H9 (cell line): ENCODE measurements at regions not wholly inside any gene's neighbourhood (a gene's known extent, or its start where the extent isn't known, plus 50 kb on each side); places are given as distances from the start of the nearest gene placed in this dataset.

ENCODE experiments used
- DNase-seq: peaks from one replicate; pipeline ENCODE4 v3.0.0-alpha.2; 2017
- H2AFZ ChIP-seq: one replicate; pipeline ENCODE4 v1.6.1; 2013; ENCODE audit warnings: mild to moderate bottlenecking, low read length, control low read depth, moderate library complexity
- H2AK5ac ChIP-seq: 2 replicates; pipeline ENCODE4 v1.6.1; 2013; ENCODE audit warnings: low read length, control low read depth, mixed read lengths; ENCODE audit not compliant: insufficient read length
- H2BK120ac ChIP-seq: one replicate; pipeline ENCODE4 v1.6.1; 2013; ENCODE audit warnings: low read depth, mild to moderate bottlenecking, low read length, control low read depth, inconsistent platforms; ENCODE audit not compliant: poor library complexity, severe bottlenecking
- H2BK12ac ChIP-seq: 2 replicates; pipeline ENCODE4 v1.6.1; 2013; ENCODE audit warnings: low read length, control low read depth, mixed read lengths, low read depth; ENCODE audit not compliant: insufficient read length
- H2BK15ac ChIP-seq: 2 replicates; pipeline ENCODE4 v1.6.1; 2013; ENCODE audit warnings: low read depth, low read length, control low read depth
- H2BK20ac ChIP-seq: one replicate; pipeline ENCODE4 v1.6.1; 2013; ENCODE audit warnings: low read depth, mild to moderate bottlenecking, low read length, control low read depth, inconsistent platforms; ENCODE audit not compliant: poor library complexity, severe bottlenecking
- H2BK5ac ChIP-seq: 2 replicates; pipeline ENCODE4 v1.6.1; 2013; ENCODE audit warnings: low read length, control low read depth, mixed read lengths; ENCODE audit not compliant: insufficient read length
- H3K14ac ChIP-seq: 2 replicates; pipeline ENCODE4 v1.6.1; 2013; ENCODE audit warnings: low read length, control low read depth; ENCODE audit not compliant: insufficient read depth
- H3K18ac ChIP-seq: 2 replicates; pipeline ENCODE4 v1.6.1; 2013; ENCODE audit warnings: low read depth, mild to moderate bottlenecking, mixed read lengths, low read length, control low read depth; ENCODE audit not compliant: insufficient read length
- H3K23ac ChIP-seq: 2 replicates; pipeline ENCODE4 v1.6.1; 2013; ENCODE audit warnings: low read length, control low read depth, mixed read lengths, low read depth; ENCODE audit not compliant: insufficient read length
- H3K23me2 ChIP-seq: 2 replicates; pipeline ENCODE4 v1.6.1; 2013; ENCODE audit warnings: low read depth, mild to moderate bottlenecking, mixed read lengths, low read length, control low read depth; ENCODE audit not compliant: insufficient read length, poor library complexity, severe bottlenecking
- H3K27ac ChIP-seq: 2 replicates; pipeline ENCODE4 v1.5.1; 2013; ENCODE audit warnings: low read length, control low read depth, mixed read lengths, low read depth; ENCODE audit not compliant: insufficient read length
- H3K27me3 ChIP-seq: 2 replicates; pipeline ENCODE4 v1.6.1; 2013; ENCODE audit warnings: low read length, control low read depth, inconsistent platforms; ENCODE audit not compliant: insufficient read depth
- H3K4ac ChIP-seq: 2 replicates; pipeline ENCODE4 v1.6.1; 2013; ENCODE audit warnings: low read depth, mild to moderate bottlenecking, control low read depth, inconsistent platforms, low read length, moderate library complexity
- H3K4me1 ChIP-seq: 2 replicates; pipeline ENCODE4 v1.6.1; 2013; ENCODE audit warnings: low read length, control low read depth, inconsistent platforms; ENCODE audit not compliant: insufficient read depth
- H3K4me2 ChIP-seq: 2 replicates; pipeline ENCODE4 v1.6.1; 2013; ENCODE audit warnings: low read length, control low read depth, mixed read lengths; ENCODE audit not compliant: insufficient read length, insufficient read depth
- H3K56ac ChIP-seq: 2 replicates; pipeline ENCODE4 v1.6.1; 2013; ENCODE audit warnings: low read depth, mild to moderate bottlenecking, mixed read lengths, low read length, control low read depth; ENCODE audit not compliant: insufficient read length
- H3K79me1 ChIP-seq: 2 replicates; pipeline ENCODE4 v1.6.1; 2013; ENCODE audit warnings: low read depth, mild to moderate bottlenecking, moderate library complexity, low read length, control low read depth, inconsistent platforms; ENCODE audit not compliant: insufficient read depth, poor library complexity, severe bottlenecking
- H3K79me2 ChIP-seq: 2 replicates; pipeline ENCODE4 v1.6.1; 2013; ENCODE audit warnings: low read length, control low read depth, inconsistent platforms; ENCODE audit not compliant: insufficient read depth
- H3K9ac ChIP-seq: 2 replicates; pipeline ENCODE4 v1.6.1; 2013; ENCODE audit warnings: low read length, control low read depth, mixed read lengths; ENCODE audit not compliant: insufficient read length; ENCODE audit errors: extremely low read depth
- H3K9me3 ChIP-seq: one replicate; pipeline ENCODE4 v1.6.1; 2013; ENCODE audit warnings: low read depth, low read length, inconsistent platforms; ENCODE audit not compliant: control insufficient read depth
- H3T11ph ChIP-seq: one replicate; pipeline ENCODE4 v1.6.1; 2013; ENCODE audit warnings: mild to moderate bottlenecking, low read length, control low read depth, inconsistent platforms
- H4K20me1 ChIP-seq: one replicate; pipeline ENCODE4 v1.6.1; 2013; ENCODE audit not compliant: control insufficient read depth, insufficient read length, insufficient read depth
- H4K5ac ChIP-seq: 2 replicates; pipeline ENCODE4 v1.6.1; 2013; ENCODE audit warnings: low read depth, mild to moderate bottlenecking, mixed read lengths, low read length, control low read depth; ENCODE audit not compliant: insufficient read length
- H4K8ac ChIP-seq: replicated peaks from 2 replicates; pipeline ENCODE4 v1.6.1; 2013; ENCODE audit warnings: low read length, control low read depth, mixed read lengths, low read depth; ENCODE audit not compliant: insufficient read length
- H4K91ac ChIP-seq: 2 replicates; pipeline ENCODE4 v1.6.1; 2013; ENCODE audit warnings: low read depth, mild to moderate bottlenecking, moderate library complexity, mixed read lengths, low read length, control low read depth; ENCODE audit not compliant: insufficient read length
- H3K27ac Mint-ChIP-seq, 3 experiments: 2 replicates in 2 of 3; 3 replicates in 1 of 3; pipeline ENCODE4 v1.8.0; 2020 to 2021; ENCODE audit warnings: mixed read lengths in 3 of 3, mild to moderate bottlenecking in 1 of 3, moderate library complexity in 1 of 3
- H3K27me3 Mint-ChIP-seq: 2 replicates; pipeline ENCODE4 v1.8.0; 2021; ENCODE audit warnings: low read depth, mild to moderate bottlenecking, moderate library complexity, mixed read lengths
- H3K36me3 Mint-ChIP-seq, 3 experiments: 2 replicates in 2 of 3; 3 replicates in 1 of 3; pipeline ENCODE4 v1.8.0; 2020 to 2021; ENCODE audit warnings: low read depth in 3 of 3, mixed read lengths in 3 of 3; ENCODE audit not compliant: insufficient read depth in 1 of 3
- H3K4me1 Mint-ChIP-seq, 2 experiments: 2 replicates each; pipeline ENCODE4 v1.8.0; 2020; ENCODE audit warnings: mixed read lengths in 2 of 2
- H3K4me3 Mint-ChIP-seq, 2 experiments: 2 replicates in 1 of 2; 3 replicates in 1 of 2; pipeline ENCODE4 v1.8.0; 2020 to 2021; ENCODE audit warnings: mild to moderate bottlenecking in 2 of 2, mixed read lengths in 2 of 2, moderate library complexity in 1 of 2
- H3K9me3 Mint-ChIP-seq, 2 experiments: 2 replicates in 1 of 2; 3 replicates in 1 of 2; pipeline ENCODE4 v1.8.0; 2020; ENCODE audit warnings: mild to moderate bottlenecking in 2 of 2, mixed read lengths in 2 of 2, moderate library complexity in 1 of 2
- WGBS: extraction: QIAGEN DNeasy Blood & Tissue Kit; methylation state at CpG from one replicate; pipeline ENCODE4 v1.1.7; 2013; ENCODE audit warnings: missing lambda C conversion rate, low lambda C conversion rate, mixed read lengths; ENCODE audit not compliant: insufficient read length; ENCODE audit errors: extremely low coverage; 5-methylcytosine and 5-hydroxymethylcytosine counted together
- TF ChIP-seq, protein P1 (sequence below): fragments of 200-600 bp; sonication (generic); conservative IDR thresholded peaks from 3 replicates; pipeline ENCODE4 v1.8.0; 2021; ENCODE audit warnings: antibody characterized with exemption, mild to moderate bottlenecking

DNA sequence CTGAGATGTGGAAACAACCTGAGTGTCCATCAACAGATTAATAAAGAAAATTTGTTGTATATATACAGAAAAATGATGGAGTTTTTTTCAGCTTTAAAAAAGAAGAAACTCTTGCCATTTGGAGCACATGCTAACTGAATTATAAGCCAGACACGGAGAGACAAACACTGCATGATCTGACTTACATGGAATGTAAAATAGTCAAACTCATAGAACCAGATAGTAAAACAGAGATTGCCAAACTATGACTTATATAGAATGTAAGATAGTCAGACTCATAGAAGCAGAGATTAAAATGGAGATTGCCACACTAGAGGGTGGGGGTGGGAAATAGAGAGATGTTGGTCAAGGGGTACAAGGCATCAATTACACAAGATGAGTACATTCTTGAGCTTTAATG, 1786.6 kb downstream of the PLA2G4A start:
- no peak overlapping the region for H3K4me3 Mint-ChIP-seq
- Histone ChIP-seq H2BK15ac (no peak overlapping the region), H3K79me2 (no peaks in the 10 kb centered on the region), H3K79me1 (no peaks in the 10 kb centered on the region), H2BK20ac (no peak overlapping the region), H2BK5ac (no peak overlapping the region), H3K27ac (no peak overlapping the region), H3K14ac (no peak overlapping the region), H3K56ac (no peak overlapping the region), H3T11ph (no peak overlapping the region), H3K27me3 (no peaks in the 10 kb centered on the region), H3K23ac (no peak overlapping the region), H3K9ac (no peak overlapping the region), H3K4me2 (no peak overlapping the region), H2AK5ac (no peak overlapping the region), H3K9me3 (no peaks in the 10 kb centered on the region), H2BK120ac (no peak overlapping the region), H4K8ac (no peak overlapping the region), H2AFZ (no peak overlapping the region), H4K91ac (no peak overlapping the region), H3K4ac (no peak overlapping the region), H2BK12ac (no peak overlapping the region), H3K18ac (no peak overlapping the region), H3K23me2 (no peaks in the 10 kb centered on the region), H4K20me1 (no peaks in the 10 kb centered on the region), H3K4me1 (no peaks in the 10 kb centered on the region), H4K5ac (no peak overlapping the region)
- no peaks in the 10 kb centered on the region for H3K27me3 Mint-ChIP-seq
- WGBS, result no CpG with 5 or more reads among the region's 1 CpG
- no peaks in the 10 kb centered on the region for H3K4me1 Mint-ChIP-seq
- TF ChIP-seq, protein P1, sequence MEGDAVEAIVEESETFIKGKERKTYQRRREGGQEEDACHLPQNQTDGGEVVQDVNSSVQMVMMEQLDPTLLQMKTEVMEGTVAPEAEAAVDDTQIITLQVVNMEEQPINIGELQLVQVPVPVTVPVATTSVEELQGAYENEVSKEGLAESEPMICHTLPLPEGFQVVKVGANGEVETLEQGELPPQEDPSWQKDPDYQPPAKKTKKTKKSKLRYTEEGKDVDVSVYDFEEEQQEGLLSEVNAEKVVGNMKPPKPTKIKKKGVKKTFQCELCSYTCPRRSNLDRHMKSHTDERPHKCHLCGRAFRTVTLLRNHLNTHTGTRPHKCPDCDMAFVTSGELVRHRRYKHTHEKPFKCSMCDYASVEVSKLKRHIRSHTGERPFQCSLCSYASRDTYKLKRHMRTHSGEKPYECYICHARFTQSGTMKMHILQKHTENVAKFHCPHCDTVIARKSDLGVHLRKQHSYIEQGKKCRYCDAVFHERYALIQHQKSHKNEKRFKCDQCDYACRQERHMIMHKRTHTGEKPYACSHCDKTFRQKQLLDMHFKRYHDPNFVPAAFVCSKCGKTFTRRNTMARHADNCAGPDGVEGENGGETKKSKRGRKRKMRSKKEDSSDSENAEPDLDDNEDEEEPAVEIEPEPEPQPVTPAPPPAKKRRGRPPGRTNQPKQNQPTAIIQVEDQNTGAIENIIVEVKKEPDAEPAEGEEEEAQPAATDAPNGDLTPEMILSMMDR, result no peak
- peaks cover 0 to 7% of the 10 kb centered on the region in 2 experiments; a peak in 3 of 5 replicates for H3K9me3 Mint-ChIP-seq
- no peak overlapping the region for H3K27ac Mint-ChIP-seq
- DNase-seq, result no peak
- peaks cover 0 to 4% (median 0%) of the 10 kb centered on the region in 3 experiments; a peak in 1 of 7 replicates for H3K36me3 Mint-ChIP-seq
